ENCODE measurements at regions not wholly inside any gene's neighbourhood (a gene's known extent, or its start where the extent isn't known, plus 50 kb on each side); places are given as distances from the start of the nearest gene placed in this dataset.

- intact Hi-C loops (cut with DNase I): no loop called here
- WGBS, 2 donors: 59 to 69% methylated on average over 4 of the region's 4 CpGs
- Histone ChIP-seq H3K27ac (no peak overlapping the region), H3K4me3 (no peak overlapping the region), H3K36me3 (no peaks in the 10 kb centered on the region), H3K27me3 (no peaks in the 10 kb centered on the region), H3K4me1 (no peaks in the 10 kb centered on the region), H3K9me3 (no peaks in the 10 kb centered on the region)
- no peak for DNase-seq
- TF ChIP-seq CTCF (IDR thresholded peaks at IDR 0.05): no peak
- no peak for TF ChIP-seq POLR2A (IDR thresholded peaks at IDR 0.05)
Observed at GRCh38 chr22:49224243-49224642, 603.4 kb downstream of the BRD1 start.

GRCh38 chr22:49218142-49218541 lies 609.5 kb downstream of the BRD1 start:
- H3K4me1 ChIP-seq: no peaks in the 10 kb centered on the region
- H3K9me3 ChIP-seq: peaks cover 0 to 18% (median 4%) of the 10 kb centered on the region in 3 donors
- DNase-seq: no peak
- H3K27me3 ChIP-seq: peaks cover 0 to 21% (median 0%) of the 10 kb centered on the region in 4 donors
- intact Hi-C loops (cut with DNase I): no loop called here
- 83 to 85% methylated on average over 12 of the region's 12 CpGs for WGBS, 2 donors
- no peak overlapping the region for H3K4me3 ChIP-seq
- no peaks in the 10 kb centered on the region for H3K36me3 ChIP-seq
- no peak overlapping the region for H3K27ac ChIP-seq
- TF ChIP-seq POLR2A (IDR thresholded peaks at IDR 0.05) (no peak), CTCF (IDR thresholded peaks at IDR 0.05) (no peak)

DNA sequence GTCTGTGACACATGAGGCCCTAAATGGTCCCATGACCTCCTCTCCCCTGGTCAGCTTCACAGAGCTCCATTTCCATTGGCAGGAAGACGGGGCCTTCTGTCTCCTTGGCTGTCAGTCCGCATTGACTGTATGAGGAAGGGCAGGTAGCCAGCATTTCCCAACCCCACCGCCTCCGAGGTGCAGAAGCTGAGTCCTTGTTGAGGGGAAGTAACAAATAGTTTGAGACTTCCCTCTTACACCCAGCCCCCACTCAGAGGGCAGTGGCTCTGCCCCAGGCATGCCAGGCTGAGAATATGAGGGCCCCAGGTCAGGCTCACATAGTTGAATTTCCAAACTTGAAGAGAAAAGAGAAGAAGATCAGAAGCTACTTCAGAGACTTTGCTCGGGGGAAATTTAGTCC lies 611.1 kb downstream of the BRD1 start:
- no peaks in the 10 kb centered on the region for H3K4me1 ChIP-seq
- no peak overlapping the region for H3K27ac ChIP-seq
- DNase-seq: no peak
- intact Hi-C loops (cut with DNase I): no loop called here
- TF ChIP-seq POLR2A (IDR thresholded peaks at IDR 0.05): no peak
- TF ChIP-seq CTCF (IDR thresholded peaks at IDR 0.05): no peak
- H3K27me3 ChIP-seq: peaks cover 0 to 21% (median 0%) of the 10 kb centered on the region in 4 donors
- H3K9me3 ChIP-seq: peaks cover 0 to 18% (median 4%) of the 10 kb centered on the region in 3 donors
- H3K36me3 ChIP-seq: no peaks in the 10 kb centered on the region
- no peak overlapping the region for H3K4me3 ChIP-seq
- 55 to 85% methylated on average over 2 to 5 of the region's 5 CpGs for WGBS, 2 donors

DNA sequence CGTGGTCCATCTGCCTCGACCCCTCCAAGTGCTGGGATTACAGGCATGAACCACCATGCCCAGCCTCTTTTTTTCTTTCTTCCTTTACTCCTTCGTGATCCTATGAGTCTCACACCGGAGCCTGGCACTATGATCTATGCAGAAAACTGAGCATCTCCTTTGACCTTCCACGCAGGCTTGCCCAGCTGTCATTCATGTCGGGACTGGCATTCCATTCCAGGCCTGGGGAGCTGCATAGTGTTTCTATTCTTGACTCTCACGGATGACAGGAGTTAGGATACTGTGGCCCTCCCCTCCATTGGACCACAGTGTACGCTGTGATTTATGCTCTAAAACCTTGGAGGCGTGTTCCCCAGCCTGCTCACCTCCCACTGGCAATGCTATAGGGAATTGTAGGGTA lies 611.8 kb downstream of the BRD1 start:
- no peaks in the 10 kb centered on the region for H3K4me1 ChIP-seq
- H3K27me3 ChIP-seq: peaks cover 0 to 21% (median 0%) of the 10 kb centered on the region in 4 donors
- H3K27ac ChIP-seq: no peak overlapping the region
- H3K9me3 ChIP-seq: peaks cover 0 to 18% (median 4%) of the 10 kb centered on the region in 3 donors
- no peaks in the 10 kb centered on the region for H3K36me3 ChIP-seq
- DNase-seq: no peak
- intact Hi-C loops (cut with DNase I): no loop called here
- H3K4me3 ChIP-seq: no peak overlapping the region
- WGBS, 2 donors: 75 to 81% methylated on average over 9 of the region's 9 CpGs
- TF ChIP-seq CTCF (IDR thresholded peaks at IDR 0.05) (no peak), POLR2A (IDR thresholded peaks at IDR 0.05) (no peak)

GRCh38 chr22:49214976-49215375 lies 612.7 kb downstream of the BRD1 start:
- no peak for DNase-seq
- intact Hi-C loops (cut with DNase I): no loop called here
- H3K4me1 ChIP-seq: no peaks in the 10 kb centered on the region

More at GRCh38 chr22:49214976-49215375, 612.7 kb downstream of the BRD1 start:
- Histone ChIP-seq H3K27me3 (peaks cover 0 to 21% (median 0%) of the 10 kb centered on the region in 4 donors), H3K9me3 (peaks cover 0 to 18% (median 4%) of the 10 kb centered on the region in 3 donors), H3K27ac (no peak overlapping the region), H3K36me3 (no peaks in the 10 kb centered on the region), H3K4me3 (no peak overlapping the region)
- TF ChIP-seq POLR2A (IDR thresholded peaks at IDR 0.05) (no peak), CTCF (IDR thresholded peaks at IDR 0.05) (no peak)
- WGBS, 2 donors: 93 to 97% methylated on average over 13 of the region's 16 CpGs

All from esophagus squamous epithelium (tissue), 5 donors.